AML-193 (cell line): ENCODE measurements at regions not wholly inside any gene's neighbourhood (a gene's known extent, or its start where the extent isn't known, plus 50 kb on each side); places are given as distances from the start of the nearest gene placed in this dataset.

Source experiments
- DNase-seq, 2 experiments: peaks; one replicate each; lab custom pipeline; 2025; lab: John Stamatoyannopoulos, UW

DNA sequence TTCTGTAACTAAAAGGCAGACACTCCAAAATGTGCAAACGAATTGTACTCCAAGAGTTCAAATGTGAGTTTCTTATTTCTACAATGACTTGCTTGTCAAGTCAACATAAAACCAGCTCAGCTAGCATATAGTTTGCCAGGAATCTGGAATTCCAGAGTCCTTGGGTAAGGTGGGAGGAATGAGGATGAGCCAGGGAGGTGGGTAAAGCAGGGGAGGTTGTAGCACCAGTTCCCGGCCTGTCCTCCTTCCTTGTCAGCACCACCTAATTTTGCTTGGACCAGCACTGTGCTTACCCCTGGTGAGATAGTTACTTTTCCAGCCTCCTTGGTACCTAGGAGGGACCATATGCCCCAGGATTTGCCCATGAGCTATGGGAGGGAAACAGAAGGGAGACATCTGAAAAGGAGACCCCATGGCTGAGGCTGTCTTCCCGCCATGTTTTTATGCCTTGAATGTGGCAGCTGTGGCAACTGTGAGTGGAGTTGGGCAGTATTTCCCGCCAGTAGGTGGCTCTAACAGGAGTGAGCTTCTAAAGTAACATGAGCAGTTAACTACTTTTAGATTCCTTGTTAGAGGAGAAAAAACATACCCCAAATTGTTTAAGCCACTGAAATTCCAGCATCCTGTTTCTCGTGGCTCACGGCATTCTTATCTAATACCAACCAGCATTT, 302.5 kb downstream of the TENT4A start:
- DNase-seq = no peak

DNA sequence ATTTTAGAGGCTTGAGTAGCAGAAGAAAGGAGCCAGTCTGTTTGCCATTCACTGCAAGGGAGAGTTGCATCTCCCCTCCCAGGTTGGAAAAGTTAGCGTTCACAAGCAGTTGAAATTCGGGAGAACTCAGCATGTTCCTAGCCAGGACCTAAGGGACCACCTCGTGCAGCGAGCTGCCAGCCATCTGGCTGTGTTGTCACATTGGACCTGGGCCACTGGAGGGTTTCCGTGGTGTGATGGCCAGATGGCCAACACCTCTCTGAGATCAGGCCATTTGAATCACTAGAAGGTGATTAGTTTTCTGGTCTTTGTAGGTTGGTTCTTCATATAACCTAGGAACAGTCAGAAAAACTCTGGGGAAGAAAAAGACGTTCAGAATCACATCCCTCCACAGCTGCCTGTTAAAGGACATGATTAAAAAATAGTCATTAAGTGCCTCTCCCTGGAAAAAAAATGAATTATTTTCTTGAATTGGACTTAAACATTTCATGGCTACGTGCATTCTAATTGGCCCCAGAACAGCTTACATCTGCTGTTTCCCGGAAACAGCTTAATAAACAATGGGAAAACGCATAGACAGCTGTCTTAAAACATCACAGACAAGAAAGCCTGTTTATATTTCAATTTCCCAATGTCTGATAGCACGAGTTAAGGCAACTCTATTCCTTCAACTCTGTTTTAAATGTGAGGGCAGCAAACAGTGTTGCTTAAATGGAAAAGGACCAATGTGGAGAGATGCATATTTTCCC, 303.9 kb downstream of the TENT4A start:
- DNase-seq = no peak

DNA sequence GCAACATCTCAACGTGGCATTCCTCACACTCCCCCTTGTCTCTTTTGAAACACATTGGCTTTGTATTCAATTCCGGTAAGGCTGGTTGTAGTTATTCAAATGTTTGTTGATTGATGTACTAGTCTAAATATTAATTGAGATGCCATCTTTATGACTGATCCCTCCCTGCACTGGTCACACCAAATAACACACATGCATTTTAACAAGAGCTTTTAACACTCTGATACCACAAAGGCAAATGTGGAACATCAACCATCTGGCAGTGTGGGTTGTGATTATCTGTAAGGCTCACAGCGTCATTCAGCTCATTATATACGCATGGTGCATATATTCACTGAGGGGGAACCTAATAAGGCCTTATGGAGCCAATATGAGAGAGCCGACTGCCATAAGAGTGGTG, 305.0 kb downstream of the TENT4A start:
- DNase-seq = no peak

DNA sequence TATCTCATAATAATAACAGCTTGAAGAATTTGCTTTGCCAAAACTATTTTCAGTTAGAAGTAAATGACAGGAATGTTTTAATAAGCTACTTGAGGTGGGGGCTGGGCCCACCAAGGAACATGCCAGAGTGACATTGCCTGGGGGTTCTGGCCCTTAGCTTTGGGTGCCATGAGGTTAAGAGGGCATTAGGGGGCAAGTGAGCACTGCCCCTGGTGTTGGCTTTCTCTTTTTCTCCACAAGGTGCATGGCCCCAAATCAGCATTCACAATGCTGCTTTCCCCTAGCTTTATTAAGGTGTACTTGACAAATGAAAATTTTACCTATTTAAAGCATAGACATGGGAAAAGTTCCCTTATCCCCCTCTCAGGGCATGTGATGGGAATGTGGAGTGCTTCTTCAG, 305.4 kb downstream of the TENT4A start:
- no peak for DNase-seq

DNA sequence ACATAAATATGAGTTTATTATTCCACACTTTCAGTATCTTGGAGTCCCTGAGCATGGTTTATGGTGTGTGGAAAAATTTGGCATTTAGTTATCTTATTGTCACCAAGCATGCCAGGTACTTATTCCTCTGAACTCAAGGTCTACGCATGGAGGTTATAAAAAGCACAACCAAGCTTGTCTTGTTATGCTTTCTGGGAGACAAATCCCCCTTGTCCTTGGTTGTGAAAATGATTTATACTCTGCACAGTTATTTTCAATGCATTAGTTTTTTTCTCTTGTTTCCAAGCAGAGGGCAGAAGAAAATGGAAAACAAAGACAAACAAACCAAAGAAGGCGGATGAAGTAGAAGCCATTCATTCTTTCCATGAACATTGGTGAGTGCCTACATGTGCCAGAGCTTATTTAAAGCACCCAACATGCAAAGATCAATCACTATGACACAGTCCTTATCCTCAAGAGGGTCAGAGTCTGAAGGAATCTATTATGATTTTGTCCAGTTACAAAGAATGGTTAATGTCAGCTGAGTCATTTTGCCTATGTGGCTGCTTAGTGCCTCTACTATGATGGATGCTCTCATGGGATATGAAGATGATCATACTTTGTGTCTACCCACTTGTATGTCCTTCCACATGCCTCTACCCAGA, 323.1 kb downstream of the TENT4A start:
- no peak for DNase-seq

DNA sequence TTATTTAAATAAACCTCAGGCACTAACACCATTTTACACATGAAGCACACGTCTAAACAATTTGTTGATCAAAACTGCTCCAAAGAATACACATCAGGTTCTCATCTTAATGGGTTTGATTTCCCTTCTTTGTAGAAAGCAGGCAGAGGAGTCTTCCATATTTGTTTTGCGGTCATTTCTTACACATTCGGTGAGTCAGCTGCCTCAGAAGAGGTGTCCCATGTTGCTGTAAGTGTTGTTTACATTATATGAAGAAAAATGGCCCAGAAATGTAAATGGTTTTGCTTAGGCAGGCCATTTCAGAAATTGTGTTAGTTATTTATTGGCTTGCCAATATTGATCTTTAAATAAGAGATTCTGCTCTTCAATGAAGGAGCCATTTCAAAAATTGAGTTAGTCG, 325.8 kb downstream of the TENT4A start:
- no peak for DNase-seq

DNA sequence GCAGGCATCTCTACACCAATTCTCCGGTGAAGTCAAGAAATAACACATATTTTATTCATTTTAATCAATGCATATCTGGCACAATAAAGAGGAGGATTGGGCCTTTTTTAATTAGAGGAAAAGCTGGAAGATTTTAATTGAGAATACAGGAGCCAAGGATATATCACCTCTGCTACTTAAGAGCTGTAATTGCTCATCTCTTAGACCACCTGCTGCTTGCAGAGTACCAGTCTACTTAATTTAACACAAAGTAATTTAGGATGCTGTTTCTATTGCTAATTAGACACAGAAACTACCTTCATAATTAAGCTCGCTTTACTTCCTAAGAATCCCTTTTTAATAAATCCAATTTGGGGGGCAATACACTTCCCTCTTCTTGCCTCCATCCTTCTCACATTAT, 326.9 kb downstream of the TENT4A start:
- no peak for DNase-seq

DNA sequence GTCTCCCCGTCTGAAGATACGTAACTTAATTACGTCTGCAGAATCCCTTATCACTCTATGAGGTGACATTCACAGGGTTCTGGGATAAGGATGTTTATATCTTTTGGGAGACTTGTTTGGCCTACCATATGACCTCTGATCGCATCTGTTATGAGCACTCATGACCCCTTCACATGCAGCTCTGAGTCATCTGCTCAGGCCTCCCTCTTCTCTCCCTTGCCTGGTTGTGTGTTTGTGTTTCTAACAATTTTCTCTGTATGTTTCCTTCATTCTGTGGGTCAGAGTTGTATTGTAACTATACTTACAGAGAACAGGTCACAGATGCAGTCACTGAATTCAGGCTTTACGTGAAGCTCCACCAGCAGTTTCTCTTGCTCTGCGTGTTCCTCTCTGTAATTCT, 330.6 kb downstream of the TENT4A start:
- DNase-seq = no peak

DNA sequence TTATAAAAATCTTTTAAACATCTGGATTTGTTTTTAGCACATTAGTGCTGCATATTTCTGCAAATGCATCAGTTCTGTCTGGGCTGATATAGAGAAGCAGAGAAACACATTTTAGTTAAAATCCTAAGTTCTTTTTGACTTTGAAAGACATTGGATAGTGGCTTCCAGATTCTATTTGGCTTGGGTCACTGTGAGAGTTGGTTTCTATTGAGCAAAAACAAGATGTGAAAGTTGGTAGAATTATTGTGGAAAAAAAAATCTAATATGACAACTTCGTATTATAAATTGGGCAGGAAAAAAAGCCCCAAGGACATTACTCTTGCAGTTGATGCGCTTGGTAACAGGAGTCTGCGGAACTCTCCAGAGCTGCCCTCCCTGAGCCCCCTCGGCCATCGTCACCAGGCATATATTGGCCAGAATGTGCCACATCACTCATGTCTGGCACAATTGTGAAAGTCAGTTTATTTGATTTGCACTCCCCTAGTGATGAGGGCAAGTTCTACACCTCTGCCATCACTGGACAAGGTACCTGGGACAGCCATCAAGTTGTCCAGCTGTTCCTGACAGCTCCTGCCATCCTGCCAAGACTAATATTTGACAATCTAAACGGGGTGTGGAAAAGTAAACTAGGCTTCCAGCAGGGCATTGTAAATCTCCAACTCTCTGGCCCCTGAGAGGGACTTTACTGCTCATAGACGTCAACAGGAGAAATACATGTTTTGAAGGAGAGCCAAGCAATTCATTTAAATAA, 334.5 kb downstream of the TENT4A start:
- no peak for DNase-seq

DNA sequence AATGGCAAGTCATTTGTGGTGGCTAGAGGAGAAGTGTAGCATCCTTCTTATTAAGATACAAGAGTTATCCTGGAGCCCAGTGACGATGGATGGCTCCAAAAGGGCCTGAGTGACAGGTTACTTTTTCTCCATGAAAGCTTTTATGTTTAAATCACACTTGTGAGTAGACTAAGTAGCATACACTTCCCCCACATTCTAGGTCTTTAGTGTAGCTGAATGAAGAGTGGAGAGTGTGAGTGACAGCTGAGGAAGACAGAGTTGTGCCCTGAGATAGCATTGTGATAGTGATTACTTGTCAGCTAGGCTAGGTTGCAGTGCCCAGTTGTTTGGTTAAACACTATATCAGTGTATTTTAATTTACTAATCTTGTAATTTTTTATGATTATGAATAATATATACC, 337.8 kb downstream of the TENT4A start:
- DNase-seq = no peak

DNA sequence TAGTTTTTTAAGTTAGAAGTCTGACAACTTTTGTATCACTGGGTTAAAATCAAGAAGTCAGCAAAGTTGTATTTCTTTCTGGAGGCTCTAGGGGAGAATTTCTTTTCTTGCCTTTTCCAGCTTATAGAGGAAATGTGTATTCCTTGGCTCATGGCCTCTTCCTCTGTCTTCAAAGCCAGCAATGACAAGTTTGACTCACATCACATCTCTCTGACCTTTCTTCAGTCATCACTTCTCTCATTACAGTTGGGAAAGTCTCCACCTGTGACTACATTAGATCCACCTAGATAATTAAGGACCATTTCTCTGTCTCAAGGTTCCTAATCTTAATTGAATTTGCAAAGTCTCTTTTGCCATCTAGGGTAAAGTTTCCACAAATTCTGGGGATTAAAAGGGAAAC, 339.9 kb downstream of the TENT4A start:
- no peak for DNase-seq

DNA sequence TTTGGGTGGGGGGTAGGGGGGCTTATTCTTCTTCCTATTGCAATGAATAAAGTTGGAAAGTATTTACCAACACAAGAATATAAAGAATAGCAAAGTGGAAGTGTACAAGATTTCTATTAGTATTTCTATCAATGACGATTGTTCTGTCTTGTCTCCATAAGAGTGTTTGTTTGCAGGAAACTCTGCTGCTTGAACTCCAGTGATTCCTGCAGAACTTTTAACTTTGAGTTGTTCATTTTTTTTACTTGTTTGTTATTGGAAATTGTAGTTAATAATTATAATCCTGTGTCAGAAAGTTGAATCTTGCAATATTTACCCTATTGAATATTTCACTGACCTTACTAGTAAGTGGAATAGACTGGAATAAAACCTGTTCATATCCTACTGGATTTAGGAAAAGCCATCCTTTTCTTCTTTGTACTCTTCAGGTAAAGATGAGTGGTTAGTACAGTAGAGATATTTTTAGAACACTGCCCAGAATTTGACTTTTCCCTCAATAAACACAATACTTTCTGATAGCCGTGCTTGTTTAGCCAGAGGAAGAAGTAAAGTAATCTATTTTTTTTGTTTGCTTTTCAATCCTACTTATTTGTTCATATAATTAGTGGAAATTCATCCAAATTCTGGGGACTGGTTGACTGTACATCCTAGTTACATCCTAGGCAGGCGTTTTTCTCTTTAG, 340.4 kb downstream of the TENT4A start:
- DNase-seq = no peak

DNA sequence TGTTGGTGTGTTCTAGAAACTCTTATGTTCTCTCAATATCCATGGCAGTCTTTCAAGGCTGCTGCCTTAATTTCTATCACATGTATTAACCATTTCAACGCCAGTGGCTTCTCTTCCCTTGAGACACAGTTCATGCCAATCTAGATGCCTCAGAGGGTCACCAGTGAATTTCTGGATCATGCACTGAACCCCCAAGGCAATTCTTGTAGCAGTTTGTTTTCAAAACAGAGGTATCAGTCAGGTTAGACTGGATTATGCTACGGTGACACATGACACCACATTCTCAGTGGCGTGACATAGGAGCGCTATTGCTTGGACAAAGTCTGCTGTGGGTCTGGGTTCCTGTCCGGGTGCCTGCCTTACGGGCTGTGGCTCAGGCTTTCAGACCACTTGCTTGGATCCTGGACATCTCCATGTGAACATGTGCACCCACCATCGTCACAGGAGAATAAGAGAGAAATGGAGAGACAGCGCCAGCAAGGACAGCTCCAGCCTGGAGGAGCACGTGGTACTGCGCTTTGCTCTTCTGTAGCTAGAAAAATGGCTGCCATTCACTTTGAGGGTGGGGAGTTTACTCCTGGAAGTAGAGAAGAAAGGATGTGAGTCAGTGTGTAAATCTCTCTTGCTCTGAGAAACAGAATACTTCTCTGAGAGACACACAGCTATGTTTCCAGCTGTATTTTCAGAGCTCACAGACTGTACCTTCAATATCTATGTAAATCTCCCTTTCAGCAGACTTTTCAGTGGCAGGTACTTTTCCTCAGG, 329.3 kb upstream of the ADCY2 start:
- no peak for DNase-seq

DNA sequence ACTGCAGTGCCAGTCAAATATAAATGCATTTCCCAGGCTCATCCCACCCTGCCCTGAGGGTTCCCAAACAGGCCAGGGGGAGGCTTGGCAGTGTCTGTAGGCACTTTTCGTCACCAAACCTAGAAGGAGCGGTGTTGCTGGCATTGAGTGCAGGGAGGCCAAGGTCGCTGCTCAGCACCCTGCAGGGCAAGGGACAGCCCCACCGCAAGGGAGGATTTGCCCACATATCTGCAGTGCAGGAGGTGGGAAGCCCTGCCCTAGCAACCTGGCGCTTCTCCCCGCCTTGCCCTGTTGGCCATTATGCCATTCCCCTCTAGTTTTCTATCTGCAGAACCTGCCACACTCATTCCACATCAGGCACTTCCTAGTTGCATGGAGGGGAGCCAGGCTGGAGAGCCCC, 327.8 kb upstream of the ADCY2 start:
- no peak for DNase-seq

DNA sequence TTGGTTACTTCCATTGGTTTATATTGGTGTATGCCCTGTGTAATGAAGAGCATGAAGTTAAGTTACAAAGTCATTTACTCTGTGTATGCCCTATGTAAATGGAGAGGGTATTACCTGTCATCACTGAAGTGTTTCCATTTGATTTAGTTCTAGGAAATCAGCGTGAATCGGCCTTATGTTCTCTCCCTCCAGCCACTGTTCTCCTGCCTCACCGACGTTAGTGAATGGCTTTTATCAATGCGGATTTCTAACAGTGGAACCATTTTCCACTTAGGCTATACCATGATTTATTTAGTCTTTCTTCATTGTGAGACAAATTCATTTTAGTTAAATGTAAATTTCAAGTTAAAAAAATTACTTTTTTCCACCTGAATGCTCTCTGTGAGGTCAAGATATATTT, 327.0 kb upstream of the ADCY2 start:
- no peak for DNase-seq

DNA sequence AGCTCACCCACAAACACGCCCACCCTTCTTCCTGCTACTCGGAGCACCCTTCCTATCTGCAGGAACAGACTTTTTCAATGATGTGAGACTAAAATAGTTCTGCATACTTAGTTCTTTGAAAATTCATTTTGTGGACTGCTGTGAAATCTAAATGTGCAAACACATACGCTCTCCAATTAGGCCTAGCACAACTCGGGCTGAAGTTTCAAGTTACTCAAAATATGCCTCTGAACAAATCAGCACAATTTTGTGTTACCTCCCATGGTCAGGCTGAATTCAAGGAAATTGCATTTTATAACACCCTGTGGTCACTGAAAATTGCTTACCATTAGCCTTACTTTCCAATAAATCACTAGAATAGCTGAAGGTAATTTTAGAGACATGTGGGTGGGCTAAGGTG, 323.8 kb upstream of the ADCY2 start:
- DNase-seq = no peak

DNA sequence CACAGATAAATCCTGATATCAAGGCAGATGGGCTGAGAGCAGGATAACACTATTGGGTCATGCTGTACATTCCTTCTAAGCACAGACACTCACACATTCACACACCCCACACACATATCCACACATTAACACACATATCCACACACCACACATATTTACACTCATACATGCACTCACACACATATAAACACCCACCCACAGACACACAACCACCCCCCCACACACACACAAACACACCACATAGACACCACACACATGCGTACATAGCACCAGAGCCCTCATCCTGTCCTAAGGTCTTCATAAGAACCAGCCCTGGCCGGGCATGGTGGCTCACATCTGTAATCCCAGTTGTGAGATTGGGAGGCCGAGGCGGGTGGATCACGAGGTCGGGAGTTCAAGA, 322.3 kb upstream of the ADCY2 start:
- DNase-seq = no peak

DNA sequence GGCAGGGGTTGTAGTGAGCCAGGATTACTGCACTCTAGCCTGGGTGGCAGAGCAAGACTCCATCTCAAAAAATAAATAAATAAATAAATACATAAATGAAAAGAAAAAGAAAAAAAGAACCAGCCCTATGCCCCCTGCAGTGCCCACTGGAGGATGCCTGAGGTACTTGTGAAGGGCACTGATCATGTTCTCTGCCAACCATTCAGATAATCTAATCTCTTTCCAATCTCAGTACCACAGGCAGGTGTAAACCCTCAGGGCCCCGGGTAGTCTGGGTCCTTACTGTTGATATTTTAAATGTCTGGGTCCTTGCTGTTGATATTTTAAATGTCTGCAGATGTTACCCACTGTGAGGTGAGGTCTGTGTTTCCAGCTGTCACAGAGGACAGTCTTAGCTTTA, 321.8 kb upstream of the ADCY2 start:
- no peak for DNase-seq

DNA sequence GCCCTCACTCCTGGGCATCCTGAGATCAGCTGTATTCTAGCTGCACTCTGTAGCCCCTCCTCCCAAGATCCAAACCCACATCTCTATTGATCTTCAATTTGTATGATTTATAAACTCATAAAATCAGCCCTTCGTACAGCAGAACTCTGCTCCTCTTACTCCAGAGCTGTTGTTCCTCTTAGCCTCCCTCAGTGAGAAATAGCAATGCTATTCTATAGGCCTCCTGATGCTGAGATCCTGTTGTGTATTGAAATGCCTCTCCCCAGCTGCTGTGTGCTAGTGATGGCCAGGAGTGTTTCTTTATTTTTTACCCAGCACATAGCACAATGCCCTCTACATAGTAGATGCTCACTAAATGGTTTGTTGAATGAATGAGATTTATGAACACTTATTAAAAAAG, 320.5 kb upstream of the ADCY2 start:
- no peak for DNase-seq

DNA sequence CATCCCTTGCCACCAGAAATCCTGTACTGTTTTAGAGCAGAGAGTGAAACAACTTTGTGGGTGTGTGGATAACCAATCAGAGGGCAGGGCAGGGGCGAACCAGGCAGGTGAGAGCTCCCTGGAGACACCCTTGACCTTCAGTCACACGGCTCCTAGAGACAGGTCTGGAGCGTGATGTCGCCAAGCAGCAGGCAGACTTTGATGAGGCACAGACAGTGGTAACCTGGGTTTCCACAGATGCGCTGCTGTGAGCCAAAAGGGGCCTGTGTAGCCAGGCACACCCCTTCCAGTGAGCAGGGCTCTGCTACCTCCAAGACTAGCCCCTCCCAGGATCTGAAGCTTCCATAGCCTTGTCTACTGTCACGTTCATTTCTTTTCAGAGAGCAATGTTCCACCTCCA, 317.8 kb upstream of the ADCY2 start:
- DNase-seq = no peak

DNA sequence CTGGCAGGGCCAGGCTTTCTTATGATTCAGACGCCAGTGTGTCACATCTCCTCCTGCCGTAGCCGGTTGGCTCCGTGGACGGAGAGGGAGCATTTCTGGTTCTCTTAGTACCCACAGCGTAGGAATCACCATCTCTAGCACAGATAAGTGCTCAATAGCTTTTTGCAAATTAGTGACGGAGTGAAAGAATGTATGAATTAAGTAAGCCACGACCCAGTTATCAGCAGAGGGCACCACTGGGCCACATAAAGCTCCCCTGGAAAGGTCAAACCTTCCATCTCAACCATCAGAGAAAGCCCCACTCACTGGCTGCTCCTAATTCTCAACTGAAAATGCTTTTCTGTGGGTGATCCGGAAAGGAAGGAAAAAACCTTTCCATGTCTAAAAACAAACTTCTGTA, 317.0 kb upstream of the ADCY2 start:
- DNase-seq = no peak
